Heart right ventricle (tissue), 16 donors: ENCODE measurements at regions not wholly inside any gene's neighbourhood (a gene's known extent, or its start where the extent isn't known, plus 50 kb on each side); places are given as distances from the start of the nearest gene placed in this dataset.

ENCODE experiments used
- ATAC-seq, 8 donors: fragments of 200-7000 bp; cut with Tn5 transposase; one replicate each; pipeline ENCODE4 v1.9.1; 2020; ENCODE audit warnings: mild to moderate bottlenecking in 8 of 8, moderate library complexity in 8 of 8, moderate number of reproducible peaks in 1 of 8
- DNase-seq, 2 donors: peaks; one replicate each; pipeline ENCODE4 v3.0.0-alpha.2; 2020
- H3K27ac ChIP-seq, 10 donors: fragments of 200-600 bp; sonication (generic) in 2 of 10; one replicate each; pipeline versions ENCODE4 v1.5.0 to v1.8.0; 2020 to 2022; ENCODE audit warnings: mild to moderate bottlenecking in 3 of 10
- H3K27me3 ChIP-seq, 7 donors: fragments of 200-600 bp; one replicate each; pipeline ENCODE4 v1.8.0; 2021 to 2022; ENCODE audit warnings: mild to moderate bottlenecking in 2 of 7
- H3K36me3 ChIP-seq, 9 donors: fragments of 200-600 bp; sonication (generic) in 1 of 9; one replicate each; pipeline versions ENCODE4 v1.5.0 to v1.8.0; 2020 to 2022; ENCODE audit warnings: mild to moderate bottlenecking in 2 of 9
- H3K4me1 ChIP-seq, 9 donors: fragments of 200-600 bp; sonication (generic) in 1 of 9; one replicate each; pipeline versions ENCODE4 v1.5.0 to v1.8.0; 2020 to 2022; ENCODE audit warnings: mild to moderate bottlenecking in 4 of 9
- H3K4me3 ChIP-seq, 10 donors: fragments of 200-600 bp; sonication (generic) in 2 of 10; one replicate each; pipeline versions ENCODE4 v1.5.0 to v1.8.0; 2020 to 2022; ENCODE audit warnings: mild to moderate bottlenecking in 7 of 10, moderate library complexity in 2 of 10
- H3K9me3 ChIP-seq, 11 donors: fragments of 200-600 bp in 10 of 11; sonication (generic) in 2 of 11; one replicate each; pipeline versions ENCODE4 v1.5.0 to v1.8.0; 2013 to 2022; ENCODE audit warnings: mild to moderate bottlenecking in 2 of 11, control low read depth in 1 of 11, moderate library complexity in 1 of 11
- CTCF ChIP-seq, 9 donors: fragments of 200-600 bp; sonication (generic) in 2 of 9; IDR thresholded peaks; one replicate each; pipeline versions ENCODE4 v1.5.0 to v1.8.0; 2021 to 2022; ENCODE audit warnings: antibody characterized with exemption in 9 of 9, mild to moderate bottlenecking in 5 of 9, moderate library complexity in 1 of 9
- WGBS, 2 donors: extraction: QIAGEN DNeasy Blood & Tissue Kit; methylation state at CpG; one replicate each; pipeline ENCODE4 v1.1.7; 2013; ENCODE audit warnings: inconsistent platforms in 1 of 2; 5-methylcytosine and 5-hydroxymethylcytosine counted together
- intact Hi-C, 10 donors: fragments of 100-400 bp; cut with DNase I; formaldehyde crosslinking; loops; one replicate each; pipeline versions ENCODE4 v1.11.1 to v1.14.2; 2022
- donor health status: Arrhythmogenic right ventricular cardiomyopathy.
- donor health status: ischemic (EF 13 %, LVEDD 7.1; RV severe dilation, severe dysfunction).
- donor health status: healthy with polysubstance abuse.
- donor health status: DM: no; HTN: yes; CAD: no.
- donor health status: DM: no; HTN: no; CAD: no.
- donor health status: ischemic (EF 25% LVEDD 6.9; RV normal size, moderate dysfunction).
- donor health status: ischemic (EF 25% LVEDD 5.7; RV mildly dilated, moderate dysfunction).
- donor health status: healthy.
- donor health status: DM: yes; HTN: yes; CAD: no.
- donor health status: Ischemic cardiomyopathy.
- donor health status: ischemic (EF 35%, LVEDD 5.7; RV mildly dilated, moderate dysfunction).
- donor health status: nonischemic (EF 11% LVEDD 7.7; RV severe dilation, severe dysfunction).
- donor health status: DM: yes; HTN: yes; CAD: no.
- donor health status: PGD.
- donor health status: ischemic (EF 29% LVEDD 5.4; RV normal size, mild dysfunction).
- donor health status: nonischemic (EF 23%, LVEDD 6.1; RV moderate dilation, normal function).

DNA sequence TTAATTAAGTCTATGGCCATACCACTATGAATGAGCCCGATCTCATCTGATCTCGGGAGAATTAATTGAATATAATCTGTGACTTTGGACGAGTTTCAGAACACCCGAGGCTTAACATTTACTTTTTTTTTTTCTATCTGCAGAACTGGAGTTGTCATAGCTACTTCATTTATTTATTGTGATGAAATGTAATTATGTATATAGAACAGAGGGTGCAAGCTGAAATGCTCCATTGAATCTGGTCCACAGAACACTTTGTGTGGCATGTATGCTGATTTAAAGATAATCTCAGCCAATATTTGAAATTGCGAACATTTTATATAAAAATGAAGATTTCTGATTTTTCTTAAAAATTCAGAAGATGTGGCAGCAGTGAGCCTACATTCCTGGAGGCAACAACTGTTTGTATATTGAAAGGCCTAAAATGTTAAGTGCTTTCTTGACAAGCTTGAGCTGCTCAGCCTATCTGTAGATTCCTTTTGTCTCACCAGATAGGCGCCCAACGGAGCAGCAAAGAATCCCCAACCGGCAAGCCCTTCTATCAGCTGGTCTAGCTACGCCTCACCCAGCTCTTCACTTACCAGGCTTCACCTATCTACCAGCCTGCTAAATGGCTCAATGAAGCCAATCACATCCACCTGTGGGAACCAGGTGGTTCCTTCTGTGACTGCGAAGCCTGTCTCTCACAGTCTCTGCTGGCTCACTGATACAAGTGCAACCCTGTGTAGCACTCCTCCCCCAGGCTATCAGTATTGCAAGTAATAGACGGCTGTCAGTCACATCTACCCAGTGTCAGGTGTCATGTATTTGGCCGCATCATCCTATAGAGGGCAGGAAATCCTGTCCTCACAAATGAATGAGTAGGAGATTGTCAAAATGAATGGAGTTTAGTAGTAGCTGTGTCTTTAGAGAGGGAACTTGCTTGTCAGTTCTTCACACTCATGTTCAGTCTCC, 170.6 kb upstream of the MRPS30 start:
- ATAC-seq: no peak
- intact Hi-C loops: no loop called here

GRCh38 chr5:44632344-44632743, 176.4 kb upstream of the MRPS30 start:
- 73 to 77% methylated on average over 1 of the region's 1 CpG for WGBS, 2 donors
- Histone ChIP-seq H3K4me3 (no peak overlapping the region), H3K27ac (no peak overlapping the region), H3K36me3 (no peaks in the 10 kb centered on the region), H3K9me3 (no peaks in the 10 kb centered on the region), H3K27me3 (no peaks in the 10 kb centered on the region), H3K4me1 (no peaks in the 10 kb centered on the region)
- no peak for TF ChIP-seq CTCF (IDR thresholded peaks at IDR 0.05)
- DNase-seq: no peak
- intact Hi-C loops: no loop called here
- ATAC-seq: no peak

More for the DNA sequence above, 170.6 kb upstream of the MRPS30 start:
- no peak for DNase-seq
- H3K4me3 ChIP-seq: no peak overlapping the region
- 58 to 59% methylated on average over 12 of the region's 12 CpGs for WGBS, 2 donors
- no peaks in the 10 kb centered on the region for H3K36me3 ChIP-seq
- no peak for TF ChIP-seq CTCF (IDR thresholded peaks at IDR 0.05)
- H3K9me3 ChIP-seq: no peaks in the 10 kb centered on the region
- no peaks in the 10 kb centered on the region for H3K4me1 ChIP-seq
- no peak overlapping the region for H3K27ac ChIP-seq
- no peaks in the 10 kb centered on the region for H3K27me3 ChIP-seq

GRCh38 chr5:44626846-44627245, 181.9 kb upstream of the MRPS30 start:
- no peaks in the 10 kb centered on the region for H3K36me3 ChIP-seq
- no peak for ATAC-seq
- intact Hi-C loops: no loop called here
- H3K9me3 ChIP-seq: no peaks in the 10 kb centered on the region
- H3K27ac ChIP-seq: no peak overlapping the region
- no peaks in the 10 kb centered on the region for H3K4me1 ChIP-seq
- TF ChIP-seq CTCF (IDR thresholded peaks at IDR 0.05): no peak
- no peaks in the 10 kb centered on the region for H3K27me3 ChIP-seq
- no peak overlapping the region for H3K4me3 ChIP-seq
- DNase-seq: no peak

- H3K4me3 ChIP-seq: no peak overlapping the region
- no peaks in the 10 kb centered on the region for H3K27me3 ChIP-seq
- H3K27ac ChIP-seq: no peak overlapping the region
- intact Hi-C loops: no loop called here
- ATAC-seq (no peak), DNase-seq (no peak)
- no peak for TF ChIP-seq CTCF (IDR thresholded peaks at IDR 0.05)
- WGBS, 2 donors: 73 to 74% methylated on average over 4 of the region's 4 CpGs
- no peaks in the 10 kb centered on the region for H3K9me3 ChIP-seq
- H3K36me3 ChIP-seq: no peaks in the 10 kb centered on the region
- no peaks in the 10 kb centered on the region for H3K4me1 ChIP-seq
Observed at GRCh38 chr5:44622331-44622730, 186.4 kb upstream of the MRPS30 start.
